Kasumi-1 (cell line): ENCODE measurements at regions not wholly inside any gene's neighbourhood (a gene's known extent, or its start where the extent isn't known, plus 50 kb on each side); places are given as distances from the start of the nearest gene placed in this dataset.

Experiments
- DNase-seq, 2 experiments: peaks; one replicate each; lab custom pipeline; 2025; lab: John Stamatoyannopoulos, UW

- no peak for DNase-seq
Observed at GRCh38 chr15:97790180-97790579, 170.3 kb upstream of the ARRDC4 start.

- DNase-seq = no peak
Observed at GRCh38 chr15:97791824-97792792, 168.4 kb upstream of the ARRDC4 start.

DNA sequence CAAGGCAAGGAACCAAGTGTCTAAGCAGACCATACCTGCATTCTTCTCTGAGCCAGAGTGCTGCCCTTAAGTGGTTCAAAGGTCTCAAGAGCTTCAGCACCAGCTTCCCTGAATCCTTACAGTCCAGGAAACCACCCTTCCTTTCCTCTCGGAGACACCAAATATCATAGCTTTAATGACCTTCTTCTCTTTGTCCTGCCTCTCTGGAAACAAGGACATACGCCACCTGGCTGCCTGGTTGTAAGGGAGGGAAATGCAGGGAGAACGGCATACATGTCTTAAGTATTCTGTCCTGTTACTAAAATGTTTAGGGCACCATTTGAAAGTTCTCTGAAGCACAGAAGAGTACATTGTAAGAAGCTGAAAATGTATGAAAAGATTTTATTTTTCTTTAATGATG, 155.6 kb upstream of the ARRDC4 start:
- no peak for DNase-seq

DNA sequence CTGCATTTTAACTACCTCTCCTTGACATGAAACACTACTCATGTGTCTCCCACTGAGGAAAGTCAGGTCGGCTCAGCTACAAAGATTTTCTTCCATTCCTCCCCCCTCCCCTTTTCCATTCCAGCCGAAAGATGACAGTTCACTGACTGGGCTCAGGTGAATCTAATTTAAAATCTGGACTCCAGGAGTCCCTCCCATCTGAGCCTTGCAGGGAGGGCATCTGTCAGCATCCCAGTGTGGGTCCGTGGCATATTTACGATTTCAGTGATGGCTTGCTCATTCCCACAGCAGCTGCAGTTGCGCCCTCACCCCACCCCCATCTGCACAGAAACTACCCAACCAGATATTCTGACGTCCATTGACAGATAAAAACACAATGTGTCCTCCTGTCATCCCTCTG, 153.7 kb upstream of the ARRDC4 start:
- DNase-seq = no peak

- no peak for DNase-seq
Observed at GRCh38 chr15:97815835-97816234, 144.7 kb upstream of the ARRDC4 start.

GRCh38 chr15:97817276-97817890, 143.1 kb upstream of the ARRDC4 start:
- no peak for DNase-seq

GRCh38 chr15:97836003-97836402, 124.5 kb upstream of the ARRDC4 start:
- no peak for DNase-seq

DNA sequence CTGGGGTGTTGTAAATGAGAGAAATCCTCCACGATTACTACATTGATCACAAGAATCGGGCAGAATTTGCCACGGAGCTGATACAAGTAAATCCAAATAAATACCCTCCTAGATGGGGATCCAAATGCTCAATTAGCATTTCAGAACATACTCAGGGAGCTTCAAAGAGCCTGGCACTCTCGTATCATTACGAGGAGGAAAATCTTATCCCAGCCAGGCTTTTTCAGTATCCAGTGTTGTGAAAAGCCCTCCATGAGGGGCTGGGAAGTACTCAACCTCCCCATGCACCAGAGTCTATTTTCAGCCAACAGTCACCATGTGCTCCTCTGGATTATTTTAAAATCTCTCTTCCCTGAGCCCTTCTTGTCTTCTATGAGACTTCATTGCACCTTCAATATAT, 122.6 kb upstream of the ARRDC4 start:
- no peak for DNase-seq

DNA sequence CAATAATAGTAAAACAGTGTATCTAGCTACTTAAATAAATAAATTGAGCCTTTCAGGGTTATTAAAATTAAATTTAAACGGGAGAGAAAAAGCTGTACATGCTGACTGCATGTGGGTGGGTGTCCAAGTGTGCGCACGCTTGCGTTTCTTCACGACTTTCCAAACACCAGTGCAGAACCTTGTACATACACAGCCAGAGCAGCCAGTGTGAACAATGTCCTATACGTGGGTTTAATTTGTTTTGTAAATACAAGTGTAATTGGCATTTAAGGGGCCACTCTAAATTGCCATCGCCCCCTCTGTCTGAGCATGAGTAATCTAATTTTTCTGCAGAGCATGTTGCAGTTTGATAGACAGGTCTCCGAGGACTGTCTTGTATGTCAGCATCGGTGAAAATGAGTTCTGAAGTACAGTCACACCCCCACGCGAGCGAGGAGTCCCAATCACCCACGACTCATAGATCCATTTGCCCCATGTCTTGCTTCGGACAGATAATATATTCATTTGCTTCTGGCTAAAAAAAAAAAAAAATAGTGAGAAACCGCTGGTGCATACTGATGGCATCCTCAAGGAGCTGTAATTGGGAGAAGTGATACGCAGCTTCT, 121.8 kb upstream of the ARRDC4 start:
- DNase-seq = no peak

GRCh38 chr15:97840501-97840900, 120.0 kb upstream of the ARRDC4 start:
- no peak for DNase-seq

GRCh38 chr15:97841558-97841957, 118.9 kb upstream of the ARRDC4 start:
- DNase-seq = no peak

GRCh38 chr15:97849183-97849582, 111.3 kb upstream of the ARRDC4 start:
- no peak for DNase-seq

DNA sequence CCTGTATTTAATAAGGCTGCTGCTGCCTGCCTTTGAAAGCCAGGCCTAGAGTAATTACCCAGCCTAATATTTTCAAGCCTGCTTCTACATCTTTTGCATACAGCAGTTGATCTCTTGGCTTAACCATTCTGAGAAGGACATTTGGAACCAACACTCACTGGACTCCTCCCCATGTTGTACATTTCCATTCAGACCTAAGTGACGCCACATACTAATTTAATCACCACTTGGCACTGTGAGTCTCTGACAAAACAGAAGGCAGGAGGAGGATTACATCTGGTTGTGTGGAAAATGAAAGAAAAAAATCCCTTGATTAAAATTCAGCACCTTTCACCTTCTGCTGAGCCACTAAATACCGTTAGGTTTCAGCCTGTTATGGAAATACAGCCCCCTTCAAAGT, 102.2 kb upstream of the ARRDC4 start:
- no peak for DNase-seq

DNA sequence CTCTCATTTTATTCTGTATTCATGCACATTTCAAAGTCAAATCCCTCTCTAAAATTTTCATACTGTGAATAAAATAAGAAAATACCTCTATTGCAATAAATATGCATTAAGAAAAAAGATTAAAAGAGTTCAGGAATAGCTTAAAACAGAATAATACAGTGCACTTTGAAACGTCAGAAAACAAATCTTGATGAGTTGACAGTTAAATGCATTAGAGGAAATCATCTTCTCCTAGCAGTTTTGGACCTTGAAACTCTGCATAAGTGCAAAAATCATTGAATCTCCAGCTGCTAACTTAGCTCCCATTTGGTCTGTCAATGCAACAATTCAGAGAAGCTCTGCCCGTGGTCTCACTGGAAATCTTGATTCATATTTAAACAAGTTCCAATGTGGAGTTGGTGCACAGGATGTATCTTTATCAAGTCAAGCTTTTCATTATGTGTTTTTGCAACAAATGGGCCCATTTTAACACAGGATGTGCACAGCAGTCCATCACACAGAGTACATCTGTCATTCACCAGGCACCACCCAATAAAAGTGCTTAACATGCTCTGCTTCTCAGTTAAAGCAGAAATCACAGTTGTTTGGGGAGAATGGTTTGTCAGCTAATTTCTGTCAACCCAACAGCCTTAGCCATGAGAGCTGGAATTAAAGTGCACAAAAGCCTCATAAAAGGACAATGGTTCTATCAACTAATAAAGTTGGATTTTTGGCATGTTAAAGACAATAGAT, 98.8 kb upstream of the ARRDC4 start:
- DNase-seq = no peak

DNA sequence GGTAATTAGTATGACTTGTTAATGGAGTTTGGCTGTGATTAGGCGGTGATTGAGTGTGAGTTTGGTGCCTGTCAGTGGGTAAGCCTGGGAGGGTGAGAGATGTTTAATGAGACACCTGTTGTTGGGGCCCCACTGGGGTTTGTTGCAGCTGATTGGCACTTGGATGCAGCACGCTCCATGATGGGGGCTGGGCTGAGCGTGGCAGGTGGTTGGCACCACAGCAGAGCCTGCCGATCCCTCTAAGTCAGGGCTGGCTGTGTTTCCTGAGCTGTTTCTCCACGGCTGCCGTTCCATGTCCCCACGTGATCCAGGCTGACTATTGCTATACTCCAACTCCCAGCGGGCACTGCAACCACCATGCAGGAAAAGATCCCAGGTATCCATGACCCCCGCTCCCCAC, 93.5 kb upstream of the ARRDC4 start:
- no peak for DNase-seq

- no peak for DNase-seq
Observed at GRCh38 chr15:97867870-97868269, 92.6 kb upstream of the ARRDC4 start.

DNA sequence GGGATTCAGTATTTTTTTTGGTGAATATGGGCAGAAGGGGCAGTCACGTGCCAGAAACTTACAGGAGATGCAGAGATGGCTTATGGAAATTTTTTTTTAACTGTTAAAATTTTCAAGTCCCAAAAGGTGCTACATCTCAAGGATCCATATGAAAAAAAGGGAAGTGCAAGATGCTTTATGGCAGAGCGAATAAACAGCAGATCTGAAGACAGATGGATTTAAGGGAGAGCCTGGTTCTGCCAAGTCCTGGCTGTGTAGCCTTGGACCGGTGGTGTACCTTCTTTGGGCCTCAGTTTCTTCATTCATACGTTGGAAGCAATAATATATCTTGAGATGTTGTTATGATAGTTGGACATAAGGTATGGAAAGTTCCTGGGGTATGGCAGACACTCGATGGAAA, 91.5 kb upstream of the ARRDC4 start:
- no peak for DNase-seq

- no peak for DNase-seq
Observed at GRCh38 chr15:97870771-97871170, 89.7 kb upstream of the ARRDC4 start.

DNA sequence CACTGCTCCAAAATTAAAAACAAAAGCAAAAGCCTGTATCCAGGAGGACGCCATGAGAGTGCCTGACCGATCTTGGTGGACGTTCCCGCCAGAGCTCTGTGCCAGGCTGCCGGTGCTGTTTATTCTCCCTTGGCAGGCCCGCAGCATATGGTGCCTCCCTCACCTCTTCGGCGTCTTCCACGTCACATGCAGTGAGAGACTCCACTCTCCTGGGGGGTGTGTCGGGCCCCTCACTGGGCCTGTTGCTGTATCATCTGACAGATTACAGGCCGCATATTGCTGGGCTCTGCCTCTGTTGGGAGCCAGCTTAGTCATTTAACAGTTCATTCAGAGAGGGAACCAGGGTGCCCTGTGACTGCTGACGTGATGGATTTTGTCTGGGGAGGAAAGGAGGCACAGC, 86.4 kb upstream of the ARRDC4 start:
- DNase-seq = no peak

- DNase-seq = no peak
Observed at GRCh38 chr15:97875025-97875512, 85.4 kb upstream of the ARRDC4 start.

DNA sequence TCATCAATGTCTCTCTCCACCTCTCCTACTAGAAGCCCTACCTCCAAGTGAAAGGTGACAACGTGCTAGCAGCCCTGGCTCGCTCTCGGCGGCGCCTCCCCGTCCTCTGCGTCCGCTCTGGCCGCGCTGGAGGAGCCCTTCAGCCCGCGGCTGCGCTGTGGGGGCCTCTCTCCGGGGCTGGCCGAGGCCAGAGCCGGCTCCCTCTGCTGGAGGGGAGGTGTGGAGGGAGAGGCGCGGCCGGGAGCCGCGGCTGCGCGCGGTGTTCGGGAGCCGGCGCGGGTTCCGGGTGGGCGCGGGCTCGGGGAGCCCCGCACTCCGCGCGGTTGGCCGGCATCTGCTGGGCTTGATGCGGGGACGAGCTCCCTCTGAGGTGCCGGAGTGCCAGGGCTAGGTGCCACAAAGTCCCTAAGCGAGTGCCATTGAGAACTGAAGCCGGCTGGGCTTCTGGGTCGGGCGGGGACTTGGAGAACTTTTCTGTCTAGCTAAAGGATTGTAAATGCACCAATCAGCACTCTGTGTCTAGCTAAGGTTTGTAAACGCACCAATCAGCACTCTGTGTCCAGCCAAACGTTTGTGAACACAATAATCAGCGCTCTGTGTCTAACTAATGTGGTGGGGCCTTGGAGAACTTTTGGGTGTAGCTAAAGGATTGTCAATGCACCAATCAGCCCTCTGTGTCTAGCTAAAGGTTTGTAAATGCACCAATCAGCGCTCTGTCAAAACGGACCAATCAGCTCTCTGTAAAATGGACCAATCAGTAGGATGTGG, 84.8 kb upstream of the ARRDC4 start:
- no peak for DNase-seq
